ENCODE measurements at regions not wholly inside any gene's neighbourhood (a gene's known extent, or its start where the extent isn't known, plus 50 kb on each side); places are given as distances from the start of the nearest gene placed in this dataset.

- Histone ChIP-seq H3K14ac (replicated peaks; ENCODE audit: low read depth, low read length) (no peak overlapping the region), H3K4ac (ENCODE audit: low read depth, low read length) (no peak overlapping the region), H3K23ac (ENCODE audit: low read depth, low read length) (no peak overlapping the region), H4K91ac (ENCODE audit: insufficient read depth, low read depth, low read length) (no peak overlapping the region), H3K18ac (ENCODE audit: low read depth, low read length) (no peak overlapping the region), H3K9me1 (ENCODE audit: insufficient read depth, low read length) (no peaks in the 10 kb centered on the region), H2BK15ac (ENCODE audit: low read depth, low read length) (no peak overlapping the region), H3K27me3 (ENCODE audit: control insufficient read depth, insufficient read depth, low read length) (no peaks in the 10 kb centered on the region), H3K4me3 (ENCODE audit: insufficient read depth, low read depth, low read length) (no peak overlapping the region), H3K9me3 (ENCODE audit: control insufficient read depth, insufficient read depth, low read length) (0 out of 2 replicates have a peak, but pooled peaks cover 2% of the 10 kb centered on the region), H3K4me1 (ENCODE audit: control insufficient read depth, insufficient read depth, low read length) (no peaks in the 10 kb centered on the region), H4K8ac (ENCODE audit: low read depth in 2 of 2, low read length in 2 of 2) (no peak overlapping the region), H2BK5ac (ENCODE audit: low read depth, low read length, poor library complexity, severe bottlenecking) (no peak overlapping the region), H3K79me1 (ENCODE audit: low read depth in 1 of 2, low read length in 2 of 2) (no peaks in the 10 kb centered on the region), H2AK9ac (replicated peaks; ENCODE audit: low read depth, low read length, poor library complexity) (no peak overlapping the region), H2AFZ (replicated peaks; ENCODE audit: low read length, poor library complexity) (no peak overlapping the region), H4K20me1 (ENCODE audit: insufficient read depth, low read length) (no peaks in the 10 kb centered on the region), H4K5ac (ENCODE audit: low read depth, low read length) (no peak overlapping the region), H3K27ac (ENCODE audit: insufficient read depth, low read length) (no peak overlapping the region), H3K4me2 (ENCODE audit: low read depth, low read length) (no peak overlapping the region), H2BK120ac (ENCODE audit: low read depth, low read length) (no peak overlapping the region), H3K36me3 (ENCODE audit: control insufficient read depth, insufficient read depth, low read length) (no peaks in the 10 kb centered on the region), H2BK20ac (ENCODE audit: low read depth, low read length) (no peak overlapping the region), H3K56ac (ENCODE audit: extremely low read depth, insufficient read depth, low read length) (no peak overlapping the region), H2AK5ac (ENCODE audit: low read depth, low read length) (no peak overlapping the region), H3K9ac (ENCODE audit: low read depth, low read length) (no peak overlapping the region)
- ATAC-seq (ENCODE audit: low read depth) (no peak), DNase-seq (no peak)
- ChIA-PET CTCF (no interaction called here), POLR2A (ENCODE audit: unreplicated experiment) (no interaction called here)
- intact Hi-C loops (cut with micrococcal nuclease) (no loop called here), in situ Hi-C loops (cut with MboI; ENCODE audit: low sequenced_read_pairs) (no loop called here), dilution Hi-C loops (cut with HindIII; ENCODE audit: low sequenced_read_pairs, unreplicated experiment) (no loop called here)
- no peak for TF ChIP-seq USF2 (IDR thresholded peaks at IDR 0.05; ENCODE audit: low read depth, low read length)
- no peak for TF ChIP-seq RCOR1 (IDR thresholded peaks at IDR 0.05; ENCODE audit: insufficient replicate concordance, low read length)
- TF ChIP-seq BHLHE40 (IDR thresholded peaks at IDR 0.05; ENCODE audit: low read depth, low read length) = no peak
- no peak for TF ChIP-seq CTCF (conservative IDR thresholded peaks at IDR 0.05; ENCODE audit: low read depth, low read length)
- TF ChIP-seq SMC3 (IDR thresholded peaks at IDR 0.05; ENCODE audit: low read depth, low read length) = no peak
- TF ChIP-seq RAD21 (IDR thresholded peaks at IDR 0.05; ENCODE audit: low read length) = no peak
- no peak for TF ChIP-seq ELK1 (IDR thresholded peaks at IDR 0.05; ENCODE audit: borderline replicate concordance, low read depth, low read length)
- TF ChIP-seq MXI1 (IDR thresholded peaks at IDR 0.05; ENCODE audit: borderline replicate concordance, low read depth, low read length) = no peak
- no peak for TF ChIP-seq CEBPB (IDR thresholded peaks at IDR 0.05; ENCODE audit: low read depth, low read length)
- no peak for TF ChIP-seq MAFK (IDR thresholded peaks at IDR 0.05; ENCODE audit: low read depth, low read length)
- TF ChIP-seq CHD1 (IDR thresholded peaks at IDR 0.05; ENCODE audit: low read depth, low read length) = no peak
- no peak for TF ChIP-seq RFX5 (IDR thresholded peaks at IDR 0.05; ENCODE audit: low read depth, low read length)
- no peak for TF ChIP-seq MAZ (IDR thresholded peaks at IDR 0.05; ENCODE audit: borderline replicate concordance, low read depth, low read length)
- TF ChIP-seq NFE2L2 (IDR thresholded peaks at IDR 0.05; ENCODE audit: low read depth, low read length) = no peak
- BruUV-seq (replicated peaks) = no TSS peak
- no CpG with 5 or more reads among the region's 7 CpGs for WGBS, 2 experiments (ENCODE audit: extremely low coverage in 2 of 2, insufficient read length in 1 of 2)
Measured at GRCh38 chr14:87312169-87312893, 680.7 kb downstream of the GALC start.

Measured in IMR-90 (cell line).